IPS-NIHi7 (cell line): ENCODE measurements at regions not wholly inside any gene's neighbourhood (a gene's known extent, or its start where the extent isn't known, plus 50 kb on each side); places are given as distances from the start of the nearest gene placed in this dataset.
"Not testable (repeated sequence)": the region's sequence is repeated elsewhere in the genome, so short reads cannot be mapped to it uniquely, and the experiment has no call there.

Source experiments
- DNase-seq: peaks from one replicate; pipeline ENCODE4 v3.0.0; 2012; ENCODE audit warnings: mixed read lengths; ENCODE audit errors: extremely low spot score

DNA sequence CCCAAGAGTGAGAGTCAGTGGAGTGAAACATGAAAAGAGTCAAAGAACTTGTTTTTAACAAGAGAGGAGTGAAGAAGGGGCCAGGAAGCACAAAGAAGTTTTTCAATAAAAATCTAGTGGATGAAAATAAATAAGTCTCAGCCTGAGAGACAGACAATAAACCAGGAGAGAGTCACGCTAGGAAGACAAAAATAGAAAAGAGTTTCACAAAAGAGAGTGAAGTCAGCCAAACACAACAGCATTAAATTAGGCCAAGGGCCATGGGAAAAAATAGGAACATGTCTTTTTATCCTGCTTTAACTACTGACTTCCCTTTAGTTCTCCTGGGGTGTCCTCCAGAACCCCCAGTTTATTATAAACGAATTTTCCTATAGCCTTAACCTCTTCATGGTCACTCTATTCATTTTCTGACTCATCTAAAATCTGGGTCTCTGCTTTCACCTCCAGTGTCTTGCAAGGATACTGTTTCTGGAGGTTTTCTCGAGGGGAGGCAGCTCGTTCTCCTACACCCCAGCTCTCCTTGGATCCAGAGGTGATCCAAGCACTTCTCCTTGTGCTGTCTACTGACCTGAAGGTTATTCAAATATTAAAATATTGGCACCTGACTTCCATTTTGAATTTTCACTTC is 571.5 kb upstream of the PPP2R3A start:
- DNase-seq, result no peak

DNA sequence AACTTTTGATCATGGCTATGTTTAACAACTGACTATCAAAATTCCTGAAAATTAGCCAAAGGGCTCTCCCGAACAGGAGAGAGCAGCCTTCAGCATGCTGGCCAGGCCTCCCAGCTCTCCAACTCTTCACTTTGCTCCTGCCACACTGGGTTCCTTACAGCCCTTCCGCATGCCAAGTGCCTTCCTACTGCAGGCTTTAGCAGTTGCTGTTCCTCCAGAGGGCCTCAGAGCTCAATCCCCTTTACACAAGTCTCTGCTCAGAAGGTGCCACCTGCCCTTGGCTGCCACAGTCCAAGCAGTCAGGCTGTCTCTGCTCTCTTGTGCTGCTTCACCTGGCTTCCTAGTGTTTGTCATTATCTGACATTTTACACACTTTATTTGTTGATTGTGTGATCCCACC is 553.1 kb upstream of the PPP2R3A start:
- DNase-seq, result peak; percentile 50

DNA sequence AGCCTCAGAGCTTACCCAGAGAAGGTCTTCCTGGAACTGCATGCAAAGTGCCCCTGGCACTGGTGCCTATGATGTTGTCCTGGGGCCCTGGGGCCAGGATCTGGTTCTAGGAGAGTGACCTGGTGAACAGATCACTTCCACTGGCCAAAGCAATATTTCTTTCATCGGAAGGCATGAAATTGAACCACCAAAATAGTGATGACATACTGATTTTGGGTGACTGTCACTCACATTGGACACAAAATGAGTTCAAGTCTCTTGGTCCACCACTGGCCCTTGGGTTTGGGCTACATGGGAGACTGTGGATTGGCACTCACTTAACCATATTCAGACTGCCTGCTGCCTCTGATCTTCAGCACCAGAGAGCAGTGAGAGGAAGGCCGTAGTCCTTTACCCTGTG is 549.3 kb upstream of the PPP2R3A start:
- DNase-seq, result no peak

DNA sequence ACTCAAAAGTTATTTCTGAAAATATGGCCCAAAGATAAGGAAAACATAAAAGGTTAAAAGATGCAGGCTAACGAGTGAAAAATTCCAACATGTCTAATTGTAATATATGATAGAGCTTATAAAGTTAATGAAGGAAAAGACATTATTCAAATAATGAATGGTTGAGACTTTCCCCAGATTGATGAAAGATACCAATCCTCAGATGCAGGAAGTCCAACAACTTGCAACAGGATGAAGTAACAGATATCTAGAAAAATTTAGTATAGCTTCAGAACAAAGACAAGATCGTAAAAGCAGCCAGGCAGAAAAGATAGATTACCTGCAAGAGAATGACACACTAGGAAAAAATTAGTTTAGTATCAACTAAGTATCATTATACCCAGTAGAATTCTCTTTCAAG is 546.4 kb upstream of the PPP2R3A start:
- DNase-seq, result no peak

DNA sequence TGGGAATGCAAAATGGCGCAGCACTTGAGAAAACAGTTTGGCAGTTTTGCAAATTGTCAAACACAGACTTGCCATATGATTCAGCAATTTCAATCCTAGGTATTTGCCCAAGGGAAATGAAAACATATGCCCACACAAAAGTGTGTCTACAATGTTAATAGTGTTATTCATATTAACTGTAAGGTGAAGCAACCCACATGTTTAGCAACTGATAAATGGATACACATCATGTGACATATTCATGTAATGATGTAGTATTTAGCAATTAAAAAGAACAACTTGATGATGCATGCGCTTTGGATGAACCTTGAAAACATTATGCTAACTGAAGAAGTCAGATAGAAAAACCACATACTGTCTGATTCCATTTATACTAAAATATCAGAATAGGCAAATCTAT is 539.0 kb upstream of the PPP2R3A start:
- no peak for DNase-seq

DNA sequence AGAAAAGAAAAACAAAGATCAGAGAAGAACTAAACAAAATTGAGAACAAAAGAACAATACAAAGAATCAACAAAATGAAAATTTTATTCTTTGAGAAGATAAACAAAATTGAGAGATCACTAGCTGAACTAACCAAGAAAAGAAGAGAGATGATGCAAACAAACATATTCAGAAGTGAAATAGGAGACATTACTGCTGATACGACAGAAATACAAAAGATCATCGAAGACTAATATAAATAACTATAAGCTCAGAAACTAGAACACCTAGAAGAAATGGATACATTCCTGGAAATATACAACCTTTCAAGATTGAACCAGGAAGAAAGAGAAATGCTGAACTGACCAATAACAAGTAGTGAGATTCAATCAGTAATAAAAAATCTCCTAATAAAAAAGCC is 533.1 kb upstream of the PPP2R3A start:
- DNase-seq, result no peak

DNA sequence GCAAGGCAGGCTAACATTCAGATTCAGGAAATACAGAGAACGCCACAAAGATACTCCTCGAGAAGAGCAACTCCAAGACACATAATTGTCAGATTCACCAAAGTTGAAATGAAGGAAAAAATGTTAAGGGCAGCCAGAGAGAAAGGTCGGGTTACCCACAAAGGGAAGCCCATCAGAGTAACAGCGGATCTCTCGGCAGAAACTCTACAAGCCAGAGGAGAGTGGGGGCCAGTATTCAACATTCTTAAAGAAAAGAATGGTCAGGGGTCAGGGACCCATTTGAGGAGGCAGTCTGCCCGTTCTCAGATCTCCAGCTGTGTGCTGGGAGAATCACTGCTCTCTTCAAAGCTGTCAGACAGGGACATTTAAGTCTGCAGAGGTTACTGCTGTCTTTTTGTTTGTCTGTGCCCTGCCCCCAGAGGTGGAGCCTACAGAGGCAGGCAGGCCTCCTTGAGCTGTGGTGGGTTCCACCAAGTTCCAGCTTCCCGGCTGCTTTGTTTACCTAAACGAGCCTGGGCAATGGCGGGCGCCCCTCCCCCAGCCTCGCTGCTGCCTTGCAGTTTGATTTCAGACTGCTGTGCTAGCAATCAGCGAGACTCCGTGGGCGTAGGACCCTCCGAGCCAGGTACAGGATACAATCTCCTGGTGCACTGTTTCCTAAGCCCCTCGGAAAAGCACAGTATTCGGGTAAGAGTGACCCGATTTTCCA is 526.5 kb upstream of the PPP2R3A start:
- DNase-seq, result not testable (repeated sequence)

DNA sequence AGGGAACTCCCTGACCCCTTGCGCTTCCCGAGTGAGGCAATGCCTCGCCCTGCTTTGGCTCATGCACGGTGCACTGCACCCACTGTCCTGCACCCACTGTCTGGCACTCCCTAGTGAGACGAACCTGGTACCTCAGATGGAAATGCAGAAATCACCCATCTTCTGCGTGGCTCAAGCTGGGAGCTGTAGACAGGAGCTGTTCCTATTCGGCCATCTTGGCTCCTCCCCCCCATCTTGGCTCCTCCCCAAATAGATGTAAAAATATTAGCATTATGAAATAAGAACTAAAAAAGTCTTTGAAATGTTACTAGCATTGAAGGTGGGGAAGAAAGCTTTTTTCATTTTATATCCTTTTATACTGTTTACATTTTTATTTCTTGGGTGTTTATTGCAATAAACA is 525.9 kb upstream of the PPP2R3A start:
- DNase-seq, result not testable (repeated sequence)

DNA sequence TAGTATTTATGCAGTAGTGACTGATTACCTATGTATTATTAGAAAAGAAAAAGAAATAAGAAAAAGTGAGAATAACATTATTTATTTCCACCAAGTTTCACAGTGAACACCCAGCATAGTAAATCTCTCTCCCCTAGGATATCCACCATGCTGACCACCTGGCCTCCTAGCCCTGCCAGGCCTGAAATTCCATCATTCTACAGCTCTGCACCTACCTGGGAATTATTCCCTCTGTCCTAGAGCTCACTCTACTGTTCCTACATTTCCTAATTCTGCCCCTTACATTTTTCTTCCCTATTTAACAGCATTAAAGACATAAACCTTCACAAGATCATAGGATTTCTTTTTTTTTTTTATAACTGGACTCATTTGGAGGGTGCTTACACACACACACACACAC is 525.3 kb upstream of the PPP2R3A start:
- no peak for DNase-seq

DNA sequence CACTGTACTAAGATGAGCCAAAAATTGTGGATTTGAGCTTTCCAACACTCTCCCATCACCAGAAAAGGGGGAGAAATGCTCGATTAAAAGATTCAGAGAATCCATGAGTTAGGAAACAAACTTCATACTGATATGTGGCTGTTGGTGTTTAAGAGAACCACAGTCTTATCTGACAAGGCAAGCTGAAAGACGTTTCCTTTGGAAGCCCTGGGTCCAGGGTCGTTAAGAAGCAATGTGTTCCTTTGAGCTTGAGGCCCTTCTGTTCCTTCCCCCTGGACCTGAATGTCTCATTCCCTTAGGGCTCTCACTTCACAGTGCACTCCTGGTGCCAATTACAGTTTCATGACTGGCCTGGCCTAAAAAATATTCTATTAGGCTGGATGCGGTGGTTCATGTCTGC is 524.8 kb upstream of the PPP2R3A start:
- DNase-seq, result no peak

DNA sequence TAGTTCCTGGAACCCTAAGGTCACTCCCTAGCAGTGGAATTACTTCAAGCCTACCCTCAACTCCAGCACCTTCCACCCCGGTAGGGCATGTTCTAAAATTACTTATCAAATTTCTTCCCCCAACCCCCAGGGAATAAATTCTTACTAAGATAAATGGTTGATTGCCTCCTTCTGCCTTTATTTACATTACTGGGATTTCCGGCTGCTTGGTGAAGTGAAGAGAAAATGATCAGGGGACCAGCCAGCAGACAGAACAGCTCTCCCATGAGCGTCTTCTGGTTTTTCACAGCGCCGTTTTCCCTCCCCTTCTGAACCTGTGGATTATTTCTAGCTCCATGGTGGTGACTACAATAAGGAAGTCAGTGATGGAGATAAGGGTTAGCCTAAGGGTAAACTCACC is 521.5 kb upstream of the PPP2R3A start:
- no peak for DNase-seq

DNA sequence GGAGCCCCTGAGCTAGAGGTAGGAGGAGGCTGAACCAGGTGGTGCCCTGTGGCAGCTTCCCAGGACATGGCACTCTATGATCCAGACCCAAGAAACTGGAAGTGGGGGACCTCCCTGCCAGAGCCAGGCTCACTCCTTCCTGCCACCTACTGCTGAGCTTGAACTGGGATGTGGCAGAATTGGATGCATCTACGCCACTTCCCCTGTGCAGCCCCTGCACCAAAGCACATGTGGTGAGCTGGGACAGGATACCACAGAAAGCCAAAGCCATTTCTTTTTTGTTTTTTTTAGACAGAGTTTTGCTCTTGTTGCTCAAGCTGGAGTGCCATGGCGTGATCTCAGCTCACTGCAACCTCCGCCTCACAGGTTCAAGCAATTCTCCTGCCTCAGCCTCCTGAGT is 518.0 kb upstream of the PPP2R3A start:
- DNase-seq, result no peak

DNA sequence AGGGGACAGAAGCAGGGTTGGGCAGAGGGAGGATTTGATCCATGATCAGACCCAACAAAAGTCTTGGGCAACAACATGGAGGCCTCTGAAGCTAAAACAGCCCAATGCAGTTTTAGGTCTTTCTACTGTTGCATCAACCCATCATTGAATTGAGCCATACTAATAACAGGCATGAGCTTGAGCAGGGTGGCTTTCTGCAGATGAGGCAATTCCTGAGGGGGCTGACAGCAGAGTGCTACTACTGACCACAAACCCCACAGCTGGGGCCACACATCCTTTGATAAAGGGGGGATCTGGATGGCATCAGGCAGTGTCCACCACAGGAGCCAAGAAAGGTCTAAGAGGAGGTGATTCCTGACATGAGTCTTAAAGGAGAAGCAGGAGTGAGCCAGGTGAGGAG is 517.0 kb upstream of the PPP2R3A start:
- no peak for DNase-seq

DNA sequence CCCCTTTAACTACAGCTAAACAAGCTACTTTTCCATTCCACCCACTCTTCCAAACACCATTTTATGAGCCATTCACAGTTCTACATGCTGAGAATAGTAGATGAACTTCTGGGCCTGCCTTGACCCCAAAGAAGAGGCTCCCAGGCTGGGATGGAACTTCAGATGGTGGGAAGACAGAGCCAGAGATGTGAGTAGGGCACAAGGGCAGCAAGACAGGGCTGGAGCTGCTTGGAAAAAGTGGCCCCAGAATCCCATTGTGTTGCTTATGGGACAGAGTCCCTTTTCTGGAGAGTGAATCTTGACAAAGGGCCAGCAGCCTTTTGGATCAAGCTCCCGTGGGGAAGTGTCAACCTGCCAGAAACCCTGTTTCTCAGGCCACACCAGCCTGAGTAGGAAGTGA is 516.5 kb upstream of the PPP2R3A start:
- peak; percentile 2 for DNase-seq

DNA sequence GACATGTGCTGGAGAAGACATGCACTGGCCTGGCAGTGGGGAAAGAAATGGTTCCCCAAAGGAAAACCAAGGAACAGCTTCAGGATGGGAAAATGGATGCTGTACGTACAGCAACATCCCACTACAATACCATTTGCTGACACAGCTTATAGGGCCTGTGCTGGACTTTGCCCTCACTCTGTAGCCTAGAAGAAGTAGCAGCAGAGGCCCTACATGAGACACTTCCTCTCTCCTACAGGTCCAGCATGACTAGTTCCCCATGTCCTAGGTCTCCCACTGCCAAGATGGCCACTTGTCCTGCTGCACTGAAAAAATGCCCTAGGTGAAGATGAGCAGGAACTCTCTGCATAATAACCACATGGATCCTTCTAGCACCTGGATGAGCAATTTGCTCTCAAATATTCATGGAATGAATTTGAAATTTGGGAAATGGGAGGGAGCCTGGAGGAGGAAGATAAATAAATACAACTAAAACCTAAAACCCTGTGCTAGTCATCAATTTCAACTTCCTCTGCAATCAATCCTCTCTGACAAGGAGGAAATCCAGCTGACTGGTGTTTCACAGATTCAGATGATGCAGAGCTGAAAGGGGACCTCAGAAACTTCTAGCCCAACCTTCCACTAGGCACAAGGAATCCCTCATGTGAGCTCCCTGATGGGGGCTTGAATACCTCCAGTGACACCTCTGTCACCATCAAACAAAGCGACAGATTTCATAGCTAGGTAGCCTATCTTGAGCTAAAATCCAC is 514.3 kb upstream of the PPP2R3A start:
- no peak for DNase-seq

DNA sequence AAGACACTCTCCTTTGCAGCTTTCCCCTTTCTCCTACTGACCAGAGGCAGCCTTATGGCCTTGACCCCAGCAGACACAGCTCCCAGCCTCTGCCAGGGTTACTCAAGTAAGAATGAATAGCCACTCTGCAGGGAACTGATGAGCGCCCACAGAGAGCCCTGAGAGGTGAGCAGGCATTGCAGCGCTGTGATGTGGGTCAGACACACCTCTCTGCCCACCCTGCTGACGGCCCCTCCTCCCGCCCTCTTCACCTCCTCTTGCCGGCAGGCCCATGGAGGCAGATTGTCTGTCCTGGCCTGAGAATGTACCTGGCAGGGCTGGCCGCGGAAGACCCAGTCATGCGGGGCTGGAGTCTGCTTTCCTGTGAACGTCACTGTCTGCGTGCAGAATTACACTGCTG is 512.6 kb upstream of the PPP2R3A start:
- DNase-seq, result peak; percentile 39

DNA sequence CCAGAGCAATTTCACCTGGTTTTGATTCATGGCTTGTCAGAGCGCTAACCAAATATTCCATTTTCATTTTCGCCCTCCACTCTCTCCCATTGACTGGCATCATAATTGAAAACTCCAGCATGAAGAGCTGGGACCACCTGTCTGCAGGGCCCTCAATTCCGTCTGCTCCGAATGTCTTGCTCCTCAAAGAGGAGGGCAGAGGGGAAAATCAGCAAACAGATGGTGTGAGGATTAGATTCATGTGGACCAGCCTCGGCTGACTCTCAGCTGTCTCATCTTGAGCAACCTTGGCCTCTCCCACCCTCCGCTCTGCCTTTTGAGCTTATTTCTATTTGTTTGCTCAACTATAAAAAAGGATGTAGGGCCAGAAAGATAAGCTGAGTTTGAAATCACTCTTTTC is 512.2 kb upstream of the PPP2R3A start:
- DNase-seq, result no peak

DNA sequence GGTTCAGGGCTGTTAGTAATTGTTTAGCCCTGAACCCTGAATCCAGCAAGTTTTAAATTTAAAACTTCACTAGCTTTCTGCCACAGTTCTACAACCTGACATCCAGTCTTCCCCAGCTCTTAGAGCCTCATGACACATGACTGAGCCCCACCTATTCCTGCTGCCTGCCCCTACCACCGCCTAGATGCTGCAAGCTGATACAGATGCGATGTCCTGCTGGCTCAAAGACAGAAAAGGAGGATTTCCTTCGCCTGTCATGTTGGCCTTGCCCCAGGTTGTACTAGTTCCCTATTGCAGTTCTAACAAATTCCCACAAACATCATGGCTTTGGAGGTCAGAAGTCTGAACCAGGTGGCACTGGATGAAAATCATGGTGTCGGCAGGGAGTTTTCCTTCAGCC is 510.6 kb upstream of the PPP2R3A start:
- DNase-seq, result no peak

DNA sequence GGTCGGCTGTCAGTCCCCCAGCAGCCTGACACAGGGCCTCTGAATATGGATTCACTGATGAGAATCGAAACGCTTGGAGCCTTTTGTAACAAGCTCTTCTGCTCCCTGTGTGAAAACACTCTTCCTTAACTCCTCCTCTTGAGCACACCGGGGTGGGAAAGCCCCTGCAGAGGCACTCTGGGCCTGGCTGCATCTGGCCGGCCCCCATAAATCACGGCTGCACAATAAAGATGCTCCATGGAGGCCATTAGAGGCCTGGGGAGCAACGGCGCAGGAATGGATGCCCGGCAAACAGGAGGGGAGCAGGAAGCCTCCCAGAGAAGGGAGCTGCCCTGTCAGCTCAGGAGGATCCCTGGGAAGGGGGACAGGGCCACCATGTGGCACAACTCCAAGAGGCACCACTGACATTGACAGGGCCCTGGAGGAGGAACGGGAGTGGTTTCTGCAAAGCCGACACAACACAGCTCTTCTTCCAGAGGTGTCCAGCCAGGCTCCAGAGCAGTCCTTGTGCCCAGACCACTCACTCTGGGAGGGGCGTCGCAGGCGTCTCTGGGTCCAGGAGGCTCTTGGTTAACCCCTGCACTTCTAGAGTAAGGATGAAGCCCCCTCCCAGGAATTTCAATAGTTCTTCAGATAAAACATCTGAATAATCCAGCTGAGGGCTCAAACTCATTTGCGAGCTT is 509.3 kb upstream of the PPP2R3A start:
- peak; percentile 84 for DNase-seq

DNA sequence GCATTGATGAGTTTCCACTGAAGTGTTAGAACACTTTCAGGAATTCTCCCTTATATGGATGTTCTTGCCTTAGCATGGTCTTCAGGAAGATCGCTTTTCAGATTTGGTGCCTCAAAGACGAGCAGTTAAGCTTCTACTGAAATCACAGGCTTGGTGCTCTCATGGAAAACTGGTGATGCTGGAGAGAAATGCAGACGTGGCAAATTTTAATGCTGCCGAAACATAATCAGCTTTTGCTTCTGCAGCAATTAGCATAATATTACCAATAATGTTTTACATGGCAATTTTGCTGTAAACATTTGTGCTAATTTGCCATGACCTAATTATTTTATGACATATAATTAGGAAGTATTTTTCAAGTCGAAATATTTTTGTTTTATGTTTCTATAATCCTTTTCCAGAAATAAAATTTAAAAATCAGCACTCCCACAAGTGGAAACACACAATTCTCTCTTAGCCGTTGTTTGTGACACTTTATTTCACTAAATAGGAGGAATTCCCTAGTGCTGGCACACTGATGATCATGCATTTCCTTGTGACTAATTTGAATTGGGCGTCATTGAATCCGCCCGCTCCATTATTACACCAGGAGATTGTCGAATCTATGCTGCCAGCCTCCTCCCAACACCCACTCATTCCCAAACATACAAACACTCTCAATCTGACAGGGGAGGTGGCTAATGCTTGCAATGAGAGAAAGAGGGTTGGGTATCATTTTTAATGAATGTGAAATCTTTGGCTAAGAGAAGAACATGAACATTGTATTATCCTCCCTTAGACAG is 506.8 kb upstream of the PPP2R3A start:
- DNase-seq, result no peak

DNA sequence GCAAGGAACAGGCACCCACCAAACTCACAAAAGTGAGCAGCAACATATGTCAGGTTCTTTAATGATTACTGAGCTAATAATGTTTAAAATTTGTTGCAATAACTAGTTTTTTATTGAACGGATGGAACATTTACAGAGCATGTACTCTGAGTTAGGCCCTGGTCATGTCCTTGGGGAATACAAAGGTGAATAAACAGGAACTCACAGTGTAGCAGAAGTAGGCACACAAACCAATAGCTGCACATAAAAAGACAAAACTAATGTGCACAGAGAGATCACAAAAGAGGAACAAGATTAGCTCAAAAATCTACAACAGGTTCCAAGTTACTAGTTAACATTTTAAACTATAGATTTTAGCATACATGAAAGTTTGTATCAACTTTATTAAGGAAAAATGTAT is 505.3 kb upstream of the PPP2R3A start:
- no peak for DNase-seq

DNA sequence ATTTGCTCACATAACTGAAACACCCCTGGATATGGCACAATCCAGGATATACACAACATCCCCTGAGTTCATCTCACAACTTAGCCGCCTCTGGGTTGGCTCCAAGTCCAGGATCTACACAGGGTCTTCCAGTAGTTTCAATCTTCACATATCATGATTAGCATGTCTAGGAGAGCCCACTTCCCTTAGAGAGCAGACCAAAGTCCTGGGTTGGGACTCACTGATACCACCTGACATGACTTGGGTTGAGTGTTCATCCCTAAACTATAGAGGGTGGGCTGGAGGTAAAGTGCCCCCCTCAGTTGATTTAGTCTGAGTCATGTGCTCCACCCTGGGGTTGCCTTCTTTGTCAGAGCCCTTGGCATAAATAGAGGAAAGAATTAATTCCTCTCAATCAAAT is 493.6 kb upstream of the PPP2R3A start:
- no peak for DNase-seq
